Right lobe of liver (tissue), 4 donors: ENCODE measurements at regions not wholly inside any gene's neighbourhood (a gene's known extent, or its start where the extent isn't known, plus 50 kb on each side); places are given as distances from the start of the nearest gene placed in this dataset.

Experiments used
- CTCF ChIP-seq, 4 donors: fragments of 200-600 bp in 3 of 4; fragments of 450-650 bp in 1 of 4; IDR thresholded peaks; one replicate each; pipeline versions ENCODE4 v1.5.1 to v1.8.0; 2016 to 2022; ENCODE audit warnings: antibody characterized with exemption in 4 of 4, mild to moderate bottlenecking in 2 of 4
- POLR2A ChIP-seq: fragments of 450-650 bp; IDR thresholded peaks from one replicate; pipeline ENCODE4 v1.6.1; 2017; ENCODE audit warnings: antibody characterized with exemption, mild to moderate bottlenecking
- donor health status: DM: no; HTN: no; CAD: no.
- donor health status: DM: no; HTN: no; CAD: no.
- donor health status: DM: no; HTN: yes; CAD: no.

DNA sequence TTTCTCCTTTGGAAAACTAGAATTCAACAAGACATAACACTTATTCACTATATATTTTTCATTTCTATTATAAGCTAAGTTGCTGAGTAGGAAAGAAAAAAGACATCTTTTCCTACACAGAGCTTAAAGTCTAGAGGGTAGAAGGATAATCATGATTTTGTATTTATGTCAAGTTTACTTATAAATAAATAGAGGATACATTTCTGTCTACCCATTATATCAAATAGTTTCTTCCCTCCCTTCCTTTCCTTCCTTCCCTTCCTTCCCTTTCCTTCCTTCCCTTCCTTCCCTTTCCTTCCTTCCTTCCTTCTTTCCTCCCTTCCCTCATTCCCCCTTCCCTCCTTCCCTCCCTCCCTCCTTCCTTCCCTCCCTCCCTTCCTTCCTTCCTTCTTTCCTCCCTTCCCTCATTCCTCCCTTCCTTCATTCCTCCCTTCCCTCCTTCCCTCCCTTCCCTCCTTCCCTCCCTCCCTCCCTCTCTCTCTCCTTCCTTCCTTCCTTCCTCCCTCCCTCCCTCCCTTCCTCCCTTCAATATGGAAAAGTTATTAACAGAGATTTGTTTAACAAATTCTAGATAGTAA is 308.4 kb upstream of the COL3A1 start:
- no peak for TF ChIP-seq CTCF (IDR thresholded peaks at IDR 0.05)
- TF ChIP-seq POLR2A, result no peak
